Body of pancreas (tissue), 4 donors: ENCODE measurements at regions not wholly inside any gene's neighbourhood (a gene's known extent, or its start where the extent isn't known, plus 50 kb on each side); places are given as distances from the start of the nearest gene placed in this dataset.

Experiments used
- CTCF ChIP-seq, 7 experiments: fragments of 450-650 bp in 4 of 7; fragments of 200-600 bp in 3 of 7; sonication (generic) in 3 of 7; IDR thresholded peaks; one replicate each; pipeline ENCODE4 v1.5.1; 2016 to 2019; ENCODE audit warnings: antibody characterized with exemption in 7 of 7
- POLR2A ChIP-seq, 3 donors: fragments of 450-650 bp; IDR thresholded peaks; one replicate each; pipeline ENCODE4 v1.6.1; 2016; ENCODE audit warnings: antibody characterized with exemption in 3 of 3, mild to moderate bottlenecking in 2 of 3

- no peak for TF ChIP-seq CTCF (IDR thresholded peaks at IDR 0.05)
- TF ChIP-seq POLR2A (IDR thresholded peaks at IDR 0.05), result no peak
Observed at GRCh38 chr14:23725980-23726710, 90.0 kb downstream of the DHRS2 start.
